ENCODE measurements at regions not wholly inside any gene's neighbourhood (a gene's known extent, or its start where the extent isn't known, plus 50 kb on each side); places are given as distances from the start of the nearest gene placed in this dataset.

DNA sequence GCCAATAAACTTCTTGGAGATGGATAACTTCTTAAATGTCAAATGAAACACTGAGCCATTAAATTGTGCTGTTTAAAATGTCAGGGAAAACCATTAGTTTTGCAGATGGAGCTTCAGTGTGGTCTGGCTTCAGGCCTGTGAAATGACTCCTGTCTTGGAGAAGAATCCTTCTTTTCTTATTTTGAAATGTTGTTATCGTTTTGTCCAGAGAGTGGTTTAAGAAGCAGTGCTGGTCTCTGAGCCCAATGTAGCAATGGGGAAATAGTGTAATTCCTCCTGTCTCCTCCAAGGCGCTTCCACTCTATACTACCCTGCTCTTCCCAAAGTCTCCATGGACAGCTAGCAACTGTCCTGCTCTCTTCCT lies 177.6 kb downstream of the REEP3 start:
- H3K9ac ChIP-seq (ENCODE audit: low read length), result no peak overlapping the region
- H2AFZ ChIP-seq (ENCODE audit: low read depth, low read length), result no peak overlapping the region

DNA sequence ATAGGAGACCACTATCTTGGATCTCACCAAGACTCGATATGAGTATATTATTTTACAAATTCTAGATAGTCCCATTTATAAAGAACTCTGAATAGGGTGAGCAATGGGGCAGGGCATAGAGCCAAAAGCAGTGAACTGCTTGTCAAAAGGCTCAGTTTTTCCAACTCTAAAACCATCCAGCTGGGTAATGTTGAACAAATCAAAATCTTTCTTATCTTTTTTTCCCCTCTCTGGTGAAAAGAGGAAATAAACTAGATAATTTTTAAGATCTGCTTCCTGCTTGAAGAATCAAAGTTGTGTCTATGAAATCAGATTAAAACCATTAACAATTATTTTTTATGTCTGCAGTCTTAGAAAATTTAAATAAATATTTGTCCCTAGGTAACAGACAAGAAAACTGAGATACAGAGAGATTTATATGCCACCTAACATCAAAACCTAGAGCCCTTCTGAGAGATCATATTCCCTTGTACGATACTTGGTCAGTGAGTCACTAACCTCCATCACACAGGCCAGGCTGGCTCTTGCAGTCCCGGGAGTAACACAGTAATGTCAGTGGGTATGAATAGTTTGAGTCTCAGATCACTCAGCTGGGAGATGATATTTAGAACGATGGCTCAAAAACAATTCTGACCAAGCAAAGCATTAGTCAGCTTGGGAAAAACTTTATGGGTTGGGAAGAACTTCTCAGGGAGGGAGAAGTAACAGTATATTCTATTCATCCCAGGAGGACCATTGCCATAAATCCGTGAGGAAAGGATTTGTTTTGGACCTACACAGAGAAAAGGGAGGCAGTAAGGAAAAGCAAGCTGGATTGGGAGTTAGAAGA lies 178.8 kb downstream of the REEP3 start:
- H3K9me3 ChIP-seq (ENCODE audit: insufficient read depth, low read length), result no peaks in the 10 kb centered on the region
- no peak overlapping the region for H3K9ac ChIP-seq (ENCODE audit: low read length)
- no peaks in the 10 kb centered on the region for H3K27me3 ChIP-seq (ENCODE audit: low read depth, low read length)
- no peak overlapping the region for H2AFZ ChIP-seq (ENCODE audit: low read depth, low read length)
- no peaks in the 10 kb centered on the region for H3K79me2 ChIP-seq (ENCODE audit: low read length)
- H3K4me3 ChIP-seq (ENCODE audit: low read length), result no peak overlapping the region
- H4K20me1 ChIP-seq (ENCODE audit: insufficient read depth, low read length), result no peaks in the 10 kb centered on the region
- no peak for TF ChIP-seq EZH2phosphoT487 (IDR thresholded peaks at IDR 0.05; ENCODE audit: low read depth)
- TF ChIP-seq, protein P1, sequence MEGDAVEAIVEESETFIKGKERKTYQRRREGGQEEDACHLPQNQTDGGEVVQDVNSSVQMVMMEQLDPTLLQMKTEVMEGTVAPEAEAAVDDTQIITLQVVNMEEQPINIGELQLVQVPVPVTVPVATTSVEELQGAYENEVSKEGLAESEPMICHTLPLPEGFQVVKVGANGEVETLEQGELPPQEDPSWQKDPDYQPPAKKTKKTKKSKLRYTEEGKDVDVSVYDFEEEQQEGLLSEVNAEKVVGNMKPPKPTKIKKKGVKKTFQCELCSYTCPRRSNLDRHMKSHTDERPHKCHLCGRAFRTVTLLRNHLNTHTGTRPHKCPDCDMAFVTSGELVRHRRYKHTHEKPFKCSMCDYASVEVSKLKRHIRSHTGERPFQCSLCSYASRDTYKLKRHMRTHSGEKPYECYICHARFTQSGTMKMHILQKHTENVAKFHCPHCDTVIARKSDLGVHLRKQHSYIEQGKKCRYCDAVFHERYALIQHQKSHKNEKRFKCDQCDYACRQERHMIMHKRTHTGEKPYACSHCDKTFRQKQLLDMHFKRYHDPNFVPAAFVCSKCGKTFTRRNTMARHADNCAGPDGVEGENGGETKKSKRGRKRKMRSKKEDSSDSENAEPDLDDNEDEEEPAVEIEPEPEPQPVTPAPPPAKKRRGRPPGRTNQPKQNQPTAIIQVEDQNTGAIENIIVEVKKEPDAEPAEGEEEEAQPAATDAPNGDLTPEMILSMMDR (IDR thresholded peaks at IDR 0.05; ENCODE audit: low read depth, low read length), result no peak
- H3K4me2 ChIP-seq (ENCODE audit: low read length), result no peak overlapping the region
- H3K4me1 ChIP-seq (ENCODE audit: low read length), result peaks cover 50% of the 10 kb centered on the region
- no peak overlapping the region for H3K27ac ChIP-seq (ENCODE audit: low read length)
- no peaks in the 10 kb centered on the region for H3K36me3 ChIP-seq (replicated peaks; ENCODE audit: low read depth, low read length)

More for the DNA sequence above, 177.6 kb downstream of the REEP3 start:
- H3K79me2 ChIP-seq (ENCODE audit: low read length), result no peaks in the 10 kb centered on the region
- peaks cover 39% of the 10 kb centered on the region for H3K4me1 ChIP-seq (ENCODE audit: low read length)
- H3K27ac ChIP-seq (ENCODE audit: low read length), result no peak overlapping the region
- peak overlapping the region; percentile 54 for H3K4me2 ChIP-seq (ENCODE audit: low read length)
- no peaks in the 10 kb centered on the region for H4K20me1 ChIP-seq (ENCODE audit: insufficient read depth, low read length)
- no peaks in the 10 kb centered on the region for H3K27me3 ChIP-seq (ENCODE audit: low read depth, low read length)
- TF ChIP-seq, protein P1 (IDR thresholded peaks at IDR 0.05; ENCODE audit: low read depth, low read length), result no peak
- no peak for TF ChIP-seq EZH2phosphoT487 (IDR thresholded peaks at IDR 0.05; ENCODE audit: low read depth)
- H3K9me3 ChIP-seq (ENCODE audit: insufficient read depth, low read length), result no peaks in the 10 kb centered on the region
- no peaks in the 10 kb centered on the region for H3K36me3 ChIP-seq (replicated peaks; ENCODE audit: low read depth, low read length)
- H3K4me3 ChIP-seq (ENCODE audit: low read length), result no peak overlapping the region

- H3K27me3 ChIP-seq (ENCODE audit: low read depth, low read length), result no peaks in the 10 kb centered on the region
- H3K79me2 ChIP-seq (ENCODE audit: low read length), result no peaks in the 10 kb centered on the region
- peaks cover 50% of the 10 kb centered on the region for H3K4me1 ChIP-seq (ENCODE audit: low read length)
- no peaks in the 10 kb centered on the region for H4K20me1 ChIP-seq (ENCODE audit: insufficient read depth, low read length)
- H3K4me3 ChIP-seq (ENCODE audit: low read length), result no peak overlapping the region
- no peak overlapping the region for H3K4me2 ChIP-seq (ENCODE audit: low read length)
- no peak overlapping the region for H3K9ac ChIP-seq (ENCODE audit: low read length)
- no peak overlapping the region for H2AFZ ChIP-seq (ENCODE audit: low read depth, low read length)
- H3K36me3 ChIP-seq (replicated peaks; ENCODE audit: low read depth, low read length), result no peaks in the 10 kb centered on the region
- H3K9me3 ChIP-seq (ENCODE audit: insufficient read depth, low read length), result no peaks in the 10 kb centered on the region
- no peak for TF ChIP-seq EZH2phosphoT487 (IDR thresholded peaks at IDR 0.05; ENCODE audit: low read depth)
- TF ChIP-seq, protein P1 (IDR thresholded peaks at IDR 0.05; ENCODE audit: low read depth, low read length), result no peak
- H3K27ac ChIP-seq (ENCODE audit: low read length), result no peak overlapping the region
Observed at GRCh38 chr10:63700631-63701156, 179.5 kb downstream of the REEP3 start.

- no peaks in the 10 kb centered on the region for H4K20me1 ChIP-seq (ENCODE audit: insufficient read depth, low read length)
- H2AFZ ChIP-seq (ENCODE audit: low read depth, low read length), result no peak overlapping the region
- H3K27me3 ChIP-seq (ENCODE audit: low read depth, low read length), result no peaks in the 10 kb centered on the region
- peak overlapping the region; percentile 9; the same call in 1 of the 2 replicates for H3K4me2 ChIP-seq (ENCODE audit: low read length)
- H3K79me2 ChIP-seq (ENCODE audit: low read length), result no peaks in the 10 kb centered on the region
- H3K4me3 ChIP-seq (ENCODE audit: low read length), result no peak overlapping the region
- no peak overlapping the region for H3K9ac ChIP-seq (ENCODE audit: low read length)
- no peak for TF ChIP-seq EZH2phosphoT487 (IDR thresholded peaks at IDR 0.05; ENCODE audit: low read depth)
- TF ChIP-seq, protein P1 (IDR thresholded peaks at IDR 0.05; ENCODE audit: low read depth, low read length), result no peak
- H3K27ac ChIP-seq (ENCODE audit: low read length), result no peak overlapping the region
- H3K9me3 ChIP-seq (ENCODE audit: insufficient read depth, low read length), result no peaks in the 10 kb centered on the region
- no peaks in the 10 kb centered on the region for H3K36me3 ChIP-seq (replicated peaks; ENCODE audit: low read depth, low read length)
- peaks cover 56% of the 10 kb centered on the region for H3K4me1 ChIP-seq (ENCODE audit: low read length)
Observed at GRCh38 chr10:63702092-63702491, 180.9 kb downstream of the REEP3 start.
